Hepatocyte (in vitro differentiated cells): ENCODE measurements at regions not wholly inside any gene's neighbourhood (a gene's known extent, or its start where the extent isn't known, plus 50 kb on each side); places are given as distances from the start of the nearest gene placed in this dataset.
"Not testable (repeated sequence)": the region's sequence is repeated elsewhere in the genome, so short reads cannot be mapped to it uniquely, and the experiment has no call there.

ENCODE experiments used
- DNase-seq: peaks from one replicate; pipeline ENCODE4 v3.0.0-alpha.2; 2016; ENCODE audit warnings: low spot score
- H2AFZ ChIP-seq: fragments of 200-600 bp; sonication (generic); 2 replicates; pipeline ENCODE4 v1.6.0; 2016; ENCODE audit warnings: antibody characterized with exemption, mild to moderate bottlenecking
- H3K27ac ChIP-seq: fragments of 200-600 bp; sonication (generic); 2 replicates; pipeline ENCODE4 v1.5.1; 2016; ENCODE audit warnings: mild to moderate bottlenecking
- H3K27me3 ChIP-seq: fragments of 200-600 bp; sonication (generic); 2 replicates; pipeline ENCODE4 v1.6.1; 2016
- H3K36me3 ChIP-seq: fragments of 200-600 bp; sonication (generic); replicated peaks from 2 replicates; pipeline ENCODE4 v1.5.1; 2016; ENCODE audit warnings: low read depth; ENCODE audit not compliant: insufficient read depth
- H3K4me1 ChIP-seq: fragments of 200-600 bp; sonication (generic); 2 replicates; pipeline ENCODE4 v1.5.1; 2016; ENCODE audit warnings: mild to moderate bottlenecking, moderate library complexity; ENCODE audit not compliant: insufficient read depth
- H3K4me2 ChIP-seq: fragments of 200-600 bp; sonication (generic); 2 replicates; pipeline ENCODE4 v1.6.0; 2016
- H3K4me3 ChIP-seq: fragments of 200-600 bp; sonication (generic); 2 replicates; pipeline ENCODE4 v1.5.1; 2016; ENCODE audit warnings: mild to moderate bottlenecking
- H3K79me2 ChIP-seq: fragments of 200-600 bp; sonication (generic); 2 replicates; pipeline ENCODE4 v1.6.0; 2017; ENCODE audit warnings: mild to moderate bottlenecking
- H3K9me2 ChIP-seq: fragments of 200-600 bp; sonication (generic); replicated peaks from 2 replicates; pipeline ENCODE4 v1.6.0; 2017; ENCODE audit warnings: mild to moderate bottlenecking; ENCODE audit not compliant: insufficient read depth
- H3K9me3 ChIP-seq: fragments of 200-600 bp; sonication (generic); 2 replicates; pipeline ENCODE4 v1.5.1; 2016; ENCODE audit warnings: low read depth, mild to moderate bottlenecking
- H4K20me1 ChIP-seq: fragments of 200-600 bp; sonication (generic); 2 replicates; pipeline ENCODE4 v1.6.0; 2016; ENCODE audit warnings: mild to moderate bottlenecking; ENCODE audit not compliant: insufficient read depth, poor library complexity, severe bottlenecking
- EZH2 ChIP-seq: fragments of 200-600 bp; sonication (generic); IDR thresholded peaks from 2 replicates; pipeline ENCODE4 v1.6.1; 2016; ENCODE audit warnings: antibody characterized with exemption, mild to moderate bottlenecking, borderline replicate concordance
- WGBS: methylation state at CpG from one replicate; pipeline ENCODE4 v1.1.6; 2016; ENCODE audit warnings: low lambda C conversion rate; ENCODE audit errors: missing lambda C conversion rate; 5-methylcytosine and 5-hydroxymethylcytosine counted together

DNA sequence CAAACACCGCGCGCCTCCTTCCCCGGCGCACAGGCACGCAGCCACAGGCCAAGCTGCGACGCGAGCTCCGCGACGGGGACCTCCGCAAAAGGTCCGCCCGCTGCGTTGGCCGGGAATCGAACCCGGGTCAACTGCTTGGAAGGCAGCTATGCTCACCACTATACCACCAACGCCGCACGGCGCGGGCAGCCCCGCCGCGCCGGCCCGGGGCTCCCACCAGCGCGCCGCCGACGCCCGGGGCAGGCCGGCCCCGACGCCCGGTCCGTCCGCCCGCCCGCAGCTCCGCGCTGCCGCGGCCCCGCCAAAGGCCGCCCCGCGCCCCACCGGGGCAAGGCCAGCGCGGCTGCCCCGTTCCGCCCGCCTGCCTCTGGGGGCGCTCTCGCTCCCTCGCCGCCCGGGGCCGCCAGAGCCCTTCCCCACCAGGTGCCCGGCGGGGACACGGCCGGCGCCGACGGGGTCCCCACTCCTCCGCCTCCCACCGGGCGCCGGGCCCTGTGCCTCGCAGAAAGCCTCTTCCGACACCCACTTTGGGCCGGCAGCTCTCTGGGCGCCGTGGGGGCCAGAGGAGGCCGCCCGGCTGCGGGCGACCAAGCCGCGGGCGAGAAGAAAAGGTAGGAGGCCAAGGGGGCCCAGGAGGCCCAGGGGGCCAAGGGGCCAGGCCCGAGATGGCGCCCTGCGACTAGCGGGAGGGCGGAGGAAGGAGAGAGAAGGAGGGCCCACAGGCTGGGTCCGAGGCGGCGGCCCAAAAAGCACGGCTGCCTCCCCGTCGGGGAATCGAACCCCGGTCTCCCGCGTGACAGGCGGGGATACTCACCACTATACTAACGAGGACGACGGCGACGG lies 50.2 kb upstream of the FCGR2A start:
- not testable (repeated sequence) for H3K4me2 ChIP-seq, H3K79me2 ChIP-seq, H3K4me1 ChIP-seq, H4K20me1 ChIP-seq, H3K9me2 ChIP-seq, H2AFZ ChIP-seq, H3K27ac ChIP-seq, H3K27me3 ChIP-seq, H3K4me3 ChIP-seq, H3K9me3 ChIP-seq, H3K36me3 ChIP-seq, DNase-seq
- WGBS, result no CpG with 5 or more reads among the region's 107 CpGs

GRCh38 chr1:161453950-161454864 lies 51.0 kb upstream of the FCGR2A start:
- TF ChIP-seq EZH2, result peak; percentile 36
- H3K4me2 ChIP-seq, DNase-seq, H3K79me2 ChIP-seq, H3K36me3 ChIP-seq, H2AFZ ChIP-seq, H3K4me3 ChIP-seq, H3K4me1 ChIP-seq, H3K9me2 ChIP-seq, H4K20me1 ChIP-seq, H3K9me3 ChIP-seq, H3K27ac ChIP-seq, H3K27me3 ChIP-seq: not testable (repeated sequence)
- 53% methylated on average over 19 of the region's 67 CpGs for WGBS

GRCh38 chr1:161451698-161452348 lies 53.4 kb upstream of the FCGR2A start:
- not testable (repeated sequence) for H3K79me2 ChIP-seq, H3K27me3 ChIP-seq

DNA sequence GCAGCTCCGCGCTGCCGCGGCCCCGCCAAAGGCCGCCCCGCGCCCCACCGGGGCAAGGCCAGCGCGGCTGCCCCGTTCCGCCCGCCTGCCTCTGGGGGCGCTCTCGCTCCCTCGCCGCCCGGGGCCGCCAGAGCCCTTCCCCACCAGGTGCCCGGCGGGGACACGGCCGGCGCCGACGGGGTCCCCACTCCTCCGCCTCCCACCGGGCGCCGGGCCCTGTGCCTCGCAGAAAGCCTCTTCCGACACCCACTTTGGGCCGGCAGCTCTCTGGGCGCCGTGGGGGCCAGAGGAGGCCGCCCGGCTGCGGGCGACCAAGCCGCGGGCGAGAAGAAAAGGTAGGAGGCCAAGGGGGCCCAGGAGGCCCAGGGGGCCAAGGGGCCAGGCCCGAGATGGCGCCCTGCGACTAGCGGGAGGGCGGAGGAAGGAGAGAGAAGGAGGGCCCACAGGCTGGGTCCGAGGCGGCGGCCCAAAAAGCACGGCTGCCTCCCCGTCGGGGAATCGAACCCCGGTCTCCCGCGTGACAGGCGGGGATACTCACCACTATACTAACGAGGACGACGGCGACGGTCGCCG lies 57.4 kb upstream of the FCGR2A start:
- H3K4me3 ChIP-seq, H3K79me2 ChIP-seq, H4K20me1 ChIP-seq, H3K9me3 ChIP-seq, H3K27me3 ChIP-seq, H3K4me1 ChIP-seq, DNase-seq, H3K36me3 ChIP-seq, H3K9me2 ChIP-seq, H2AFZ ChIP-seq, H3K4me2 ChIP-seq, H3K27ac ChIP-seq: not testable (repeated sequence)
- WGBS, result no CpG with 5 or more reads among the region's 66 CpGs

More at GRCh38 chr1:161451698-161452348, 53.4 kb upstream of the FCGR2A start:
- not testable (repeated sequence) for H3K27ac ChIP-seq, H3K9me2 ChIP-seq, H3K36me3 ChIP-seq, H3K9me3 ChIP-seq, H2AFZ ChIP-seq, DNase-seq, H3K4me3 ChIP-seq, H4K20me1 ChIP-seq, H3K4me1 ChIP-seq, H3K4me2 ChIP-seq
- no CpG with 5 or more reads among the region's 29 CpGs for WGBS

DNA sequence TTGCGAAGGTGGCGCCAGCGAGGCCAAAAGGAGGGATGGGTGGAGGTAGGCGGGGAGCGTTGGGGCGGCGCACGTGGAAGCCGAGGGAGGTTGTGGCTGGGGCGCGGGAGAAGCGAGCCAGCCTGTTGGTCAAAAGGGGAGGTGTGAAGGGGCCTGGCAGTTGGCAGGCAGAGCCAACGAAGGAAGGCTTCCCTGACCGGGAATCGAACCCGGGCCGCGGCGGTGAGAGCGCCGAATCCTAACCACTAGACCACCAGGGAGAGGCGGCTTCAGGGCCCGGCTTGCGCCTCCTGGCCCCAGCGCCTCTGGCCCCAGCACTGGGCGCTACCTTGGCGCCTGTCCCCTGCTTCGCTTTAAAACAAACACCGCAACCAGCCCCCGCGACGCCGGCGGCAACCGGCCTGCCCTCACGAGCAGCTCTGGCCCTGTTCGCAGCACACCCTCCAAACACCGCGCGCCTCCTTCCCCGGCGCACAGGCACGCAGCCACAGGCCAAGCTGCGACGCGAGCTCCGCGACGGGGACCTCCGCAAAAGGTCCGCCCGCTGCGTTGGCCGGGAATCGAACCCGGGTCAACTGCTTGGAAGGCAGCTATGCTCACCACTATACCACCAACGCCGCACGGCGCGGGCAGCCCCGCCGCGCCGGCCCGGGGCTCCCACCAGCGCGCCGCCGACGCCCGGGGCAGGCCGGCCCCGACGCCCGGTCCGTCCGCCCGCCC lies 58.1 kb upstream of the FCGR2A start:
- H3K4me1 ChIP-seq, H3K36me3 ChIP-seq, H2AFZ ChIP-seq, H3K27ac ChIP-seq, H3K4me3 ChIP-seq, H3K4me2 ChIP-seq, H3K9me3 ChIP-seq, H3K79me2 ChIP-seq, H3K27me3 ChIP-seq, DNase-seq, H4K20me1 ChIP-seq, H3K9me2 ChIP-seq: not testable (repeated sequence)
- no CpG with 5 or more reads among the region's 79 CpGs for WGBS

DNA sequence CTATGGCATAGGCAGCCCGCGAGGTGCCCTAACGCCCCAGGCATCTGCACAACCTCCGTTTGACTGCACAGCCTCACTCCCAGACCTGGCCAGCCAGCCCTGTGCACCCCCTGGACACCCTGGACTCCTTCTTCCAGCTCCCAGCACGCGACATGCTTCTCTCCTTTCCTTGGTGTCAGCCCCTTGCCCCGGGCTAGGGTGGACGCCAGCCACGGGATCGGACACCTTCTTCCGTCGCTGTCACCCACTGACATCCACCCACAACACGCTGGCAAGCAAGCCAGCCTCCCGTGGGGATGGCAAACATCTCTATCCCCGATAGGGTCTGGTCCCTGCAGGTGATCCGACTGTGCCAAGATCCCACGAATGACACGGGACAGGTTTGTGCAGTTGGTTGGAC lies 60.5 kb upstream of the FCGR2A start:
- not testable (repeated sequence) for DNase-seq, H3K36me3 ChIP-seq, H3K27me3 ChIP-seq, H4K20me1 ChIP-seq, H3K79me2 ChIP-seq, H3K9me2 ChIP-seq, H2AFZ ChIP-seq, H3K27ac ChIP-seq, H3K4me2 ChIP-seq, H3K4me1 ChIP-seq, H3K9me3 ChIP-seq, H3K4me3 ChIP-seq
- 87% methylated on average over 14 of the region's 18 CpGs for WGBS

GRCh38 chr1:161444255-161444654 lies 61.0 kb upstream of the FCGR2A start:
- not testable (repeated sequence) for H3K27me3 ChIP-seq, H3K4me1 ChIP-seq, H3K4me3 ChIP-seq, H3K36me3 ChIP-seq, H2AFZ ChIP-seq, H3K4me2 ChIP-seq, H3K9me2 ChIP-seq, H3K9me3 ChIP-seq, DNase-seq, H3K79me2 ChIP-seq, H3K27ac ChIP-seq, H4K20me1 ChIP-seq
- no CpG with 5 or more reads among the region's 14 CpGs for WGBS
